Mucosa of descending colon (tissue), 3 donors: ENCODE measurements at regions not wholly inside any gene's neighbourhood (a gene's known extent, or its start where the extent isn't known, plus 50 kb on each side); places are given as distances from the start of the nearest gene placed in this dataset.

ENCODE experiments used
- ATAC-seq: fragments of 200-7000 bp; cut with Tn5 transposase; one replicate; pipeline ENCODE4 v1.9.1; 2020; ENCODE audit warnings: mild to moderate bottlenecking, moderate library complexity
- DNase-seq, 3 donors: peaks; one replicate each; pipeline ENCODE4 v3.0.0-alpha.2; 2020
- H3K36me3 ChIP-seq: fragments of 200-600 bp; one replicate; pipeline ENCODE4 v1.8.0; 2021; ENCODE audit warnings: low read depth, mild to moderate bottlenecking
- H3K4me1 ChIP-seq: fragments of 200-600 bp; one replicate; pipeline ENCODE4 v1.8.0; 2021; ENCODE audit warnings: low read depth, mild to moderate bottlenecking
- H3K4me3 ChIP-seq: fragments of 200-600 bp; one replicate; pipeline ENCODE4 v1.8.0; 2021; ENCODE audit warnings: mild to moderate bottlenecking
- H3K9me3 ChIP-seq: fragments of 200-600 bp; one replicate; pipeline ENCODE4 v1.8.0; 2021; ENCODE audit warnings: mild to moderate bottlenecking
- intact Hi-C, 2 donors: fragments of 100-400 bp; cut with DNase I in 1 of 2; cut with micrococcal nuclease in 1 of 2; formaldehyde crosslinking; loops; one replicate each; pipeline versions ENCODE4 v1.11.0 to v1.11.1; 2022; cut with DNase I, micrococcal nuclease
- TF ChIP-seq, protein P1 (sequence below): fragments of 200-600 bp; IDR thresholded peaks from one replicate; pipeline ENCODE4 v1.8.0; 2022; ENCODE audit warnings: antibody characterized with exemption, mild to moderate bottlenecking
- donor health status: DM: no; HTN: no; CAD: no; lungs with moderate emphysema.
- donor health status: DM: no; HTN: no; CAD: no.
- donor health status: DM: no; HTN: yes; CAD: no.

DNA sequence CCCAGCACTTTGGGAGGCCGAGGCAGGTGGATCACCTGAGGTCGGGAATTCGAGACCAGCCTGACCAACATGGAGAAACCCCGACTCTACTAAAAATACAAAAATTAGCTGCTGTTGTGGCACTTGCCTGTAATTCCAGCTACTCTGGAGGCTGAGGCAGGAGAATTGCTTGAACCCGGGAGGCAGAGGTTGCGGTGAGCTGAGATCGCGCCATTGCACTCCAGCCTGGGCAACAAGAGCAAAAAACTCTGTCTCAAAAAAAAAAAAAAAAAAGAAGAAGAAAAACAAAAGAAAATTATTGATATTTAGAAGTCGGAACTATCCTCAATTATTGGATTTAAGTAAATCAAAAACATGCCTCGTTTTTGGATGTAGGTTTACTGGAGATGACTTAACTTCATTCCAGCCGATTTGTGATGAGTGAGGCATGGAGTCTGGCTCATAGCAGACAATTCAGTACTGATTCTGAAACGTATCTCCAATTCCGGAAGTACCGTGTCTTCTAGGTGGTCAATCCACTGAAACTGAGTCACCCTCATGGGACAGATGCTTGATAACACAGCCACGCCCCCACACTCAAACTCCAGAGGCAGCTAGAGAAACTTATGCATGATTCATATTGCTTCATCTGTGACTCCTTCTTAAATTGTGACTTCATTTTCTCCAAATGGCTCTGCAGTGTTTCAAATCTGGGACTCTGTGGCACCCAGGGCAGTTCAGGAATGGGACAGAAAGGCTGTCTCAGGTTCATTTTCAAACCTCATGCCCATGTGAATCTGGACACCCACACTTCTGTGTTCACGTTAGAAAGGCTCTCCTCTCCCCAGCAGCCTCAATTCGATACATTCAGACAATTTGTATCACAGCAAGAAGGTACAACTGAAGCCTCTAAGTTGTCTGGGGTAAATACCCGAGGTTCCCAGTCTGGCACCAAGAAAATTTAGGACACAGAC lies 110.4 kb upstream of the ARMC2 start:
- ATAC-seq (no peak), DNase-seq (peak in 1 of 3 donors; percentile 33)
- intact Hi-C loops = no loop called here
- H3K36me3 ChIP-seq = no peaks in the 10 kb centered on the region
- no peaks in the 10 kb centered on the region for H3K9me3 ChIP-seq
- peaks cover 6% of the 10 kb centered on the region for H3K4me1 ChIP-seq
- TF ChIP-seq, protein P1, sequence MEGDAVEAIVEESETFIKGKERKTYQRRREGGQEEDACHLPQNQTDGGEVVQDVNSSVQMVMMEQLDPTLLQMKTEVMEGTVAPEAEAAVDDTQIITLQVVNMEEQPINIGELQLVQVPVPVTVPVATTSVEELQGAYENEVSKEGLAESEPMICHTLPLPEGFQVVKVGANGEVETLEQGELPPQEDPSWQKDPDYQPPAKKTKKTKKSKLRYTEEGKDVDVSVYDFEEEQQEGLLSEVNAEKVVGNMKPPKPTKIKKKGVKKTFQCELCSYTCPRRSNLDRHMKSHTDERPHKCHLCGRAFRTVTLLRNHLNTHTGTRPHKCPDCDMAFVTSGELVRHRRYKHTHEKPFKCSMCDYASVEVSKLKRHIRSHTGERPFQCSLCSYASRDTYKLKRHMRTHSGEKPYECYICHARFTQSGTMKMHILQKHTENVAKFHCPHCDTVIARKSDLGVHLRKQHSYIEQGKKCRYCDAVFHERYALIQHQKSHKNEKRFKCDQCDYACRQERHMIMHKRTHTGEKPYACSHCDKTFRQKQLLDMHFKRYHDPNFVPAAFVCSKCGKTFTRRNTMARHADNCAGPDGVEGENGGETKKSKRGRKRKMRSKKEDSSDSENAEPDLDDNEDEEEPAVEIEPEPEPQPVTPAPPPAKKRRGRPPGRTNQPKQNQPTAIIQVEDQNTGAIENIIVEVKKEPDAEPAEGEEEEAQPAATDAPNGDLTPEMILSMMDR = no peak
- H3K4me3 ChIP-seq = no peak overlapping the region

DNA sequence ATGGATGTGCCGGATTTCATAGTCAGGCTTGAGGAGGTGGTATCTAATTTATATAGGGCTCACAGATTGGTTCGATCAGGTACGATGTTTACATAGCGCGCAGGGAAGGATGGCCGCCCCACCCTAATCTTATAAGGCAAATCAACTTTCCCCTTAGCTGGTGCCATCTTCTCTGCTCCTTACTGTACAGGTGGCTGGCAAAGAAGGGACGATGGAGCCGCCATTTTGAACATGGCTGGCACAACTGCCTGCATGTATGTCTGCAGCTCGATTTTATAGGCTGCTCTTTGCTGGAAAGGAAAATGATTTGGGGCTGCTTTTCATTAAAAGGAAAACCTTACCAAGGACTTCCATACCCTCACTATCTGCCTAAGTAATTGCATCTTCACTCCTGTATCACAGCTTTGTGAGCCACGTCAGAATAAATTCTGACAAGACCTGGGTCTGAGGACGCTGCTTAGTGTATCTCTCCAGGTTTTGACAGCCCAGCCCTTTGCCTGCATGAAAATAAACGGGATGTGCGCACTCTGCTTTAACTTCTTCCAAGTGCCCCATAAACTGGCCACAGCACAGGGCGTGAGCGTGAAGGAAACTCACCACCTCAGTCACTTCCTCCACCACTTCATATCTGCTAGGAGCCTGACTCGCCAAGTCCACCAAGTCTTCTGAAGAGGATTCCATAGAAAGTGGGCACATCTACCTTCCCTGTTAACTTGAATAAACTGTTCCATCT lies 109.4 kb upstream of the ARMC2 start:
- TF ChIP-seq, protein P1 = no peak
- intact Hi-C loops = no loop called here
- Histone ChIP-seq H3K4me3 (no peak overlapping the region), H3K36me3 (no peaks in the 10 kb centered on the region), H3K4me1 (peaks cover 6% of the 10 kb centered on the region), H3K9me3 (no peaks in the 10 kb centered on the region)
- DNase-seq (no peak), ATAC-seq (peak; percentile 71)

DNA sequence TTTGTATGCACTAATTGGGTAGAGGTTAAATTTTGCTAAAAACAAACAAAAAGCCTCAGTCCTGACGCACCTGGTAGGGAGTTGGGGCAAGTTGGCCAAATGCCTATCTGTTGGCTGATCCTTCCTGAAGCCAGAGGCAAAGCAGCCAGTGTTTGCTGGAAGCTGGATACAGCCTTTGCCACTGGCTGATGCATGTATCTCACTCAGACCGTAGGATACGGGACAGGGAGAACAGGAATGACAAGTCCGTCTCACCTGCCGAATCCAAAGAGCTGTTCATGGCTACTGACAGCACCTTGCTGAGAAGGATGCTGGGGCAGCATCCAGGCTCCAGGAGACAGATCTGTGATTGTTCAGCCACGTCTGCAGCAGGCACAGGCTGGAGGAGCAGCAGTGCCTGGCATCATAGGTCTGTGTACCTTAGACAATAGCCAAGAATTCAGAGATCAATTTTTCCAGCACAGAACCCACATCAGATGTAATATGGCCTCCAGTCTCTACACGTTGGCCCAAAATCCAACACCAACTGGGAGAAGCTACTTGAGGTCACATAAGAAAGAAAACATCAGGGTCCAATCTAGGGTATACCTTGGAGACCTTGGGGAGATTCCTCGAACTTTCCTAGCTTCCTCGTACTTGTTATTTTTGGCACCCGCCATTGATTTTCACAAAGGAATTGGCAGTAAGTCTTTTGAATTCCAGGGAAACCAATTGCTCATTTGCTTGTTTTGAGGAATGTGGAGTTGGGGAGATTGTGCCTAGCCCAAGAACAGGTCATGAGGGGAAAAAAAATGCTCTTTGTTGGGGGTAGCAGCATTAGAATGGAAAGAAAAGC lies 108.5 kb upstream of the ARMC2 start:
- H3K9me3 ChIP-seq = no peaks in the 10 kb centered on the region
- peak; percentile 31 for ATAC-seq
- DNase-seq = no peak
- intact Hi-C loops = no loop called here
- TF ChIP-seq, protein P1 = no peak
- H3K4me3 ChIP-seq = no peak overlapping the region
- H3K4me1 ChIP-seq = peaks cover 6% of the 10 kb centered on the region
- H3K36me3 ChIP-seq = no peaks in the 10 kb centered on the region

GRCh38 chr6:108741331-108741989 lies 106.8 kb upstream of the ARMC2 start:
- no peak for ATAC-seq
- H3K36me3 ChIP-seq = no peaks in the 10 kb centered on the region
- DNase-seq = no peak
- TF ChIP-seq, protein P1 = no peak
- no peaks in the 10 kb centered on the region for H3K9me3 ChIP-seq
- no peak overlapping the region for H3K4me3 ChIP-seq
- intact Hi-C loops = no loop called here
- peaks cover 6% of the 10 kb centered on the region for H3K4me1 ChIP-seq

GRCh38 chr6:108742041-108742440 lies 106.2 kb upstream of the ARMC2 start:
- intact Hi-C loops = no loop called here
- DNase-seq (no peak), ATAC-seq (peak; percentile 66)
- Histone ChIP-seq H3K9me3 (no peaks in the 10 kb centered on the region), H3K36me3 (no peaks in the 10 kb centered on the region), H3K4me1 (peaks cover 6% of the 10 kb centered on the region), H3K4me3 (no peak overlapping the region)
- TF ChIP-seq, protein P1 = no peak
